GM10266 (cell line): ENCODE measurements at regions not wholly inside any gene's neighbourhood (a gene's known extent, or its start where the extent isn't known, plus 50 kb on each side); places are given as distances from the start of the nearest gene placed in this dataset.

Experiments used
- DNase-seq: peaks from one replicate; pipeline ENCODE4 v3.0.0; 2012; ENCODE audit errors: extremely low spot score
- CTCF ChIP-seq: IDR thresholded peaks from 2 replicates; pipeline ENCODE4 v1.5.1; 2012; ENCODE audit warnings: mild to moderate bottlenecking, low read depth; ENCODE audit not compliant: control insufficient read depth, insufficient read depth; ENCODE audit errors: missing control alignments

GRCh38 chr1:56167596-56167995 is 411.8 kb downstream of the PLPP3 start:
- TF ChIP-seq CTCF, result no peak
- no peak for DNase-seq

GRCh38 chr1:56160773-56161315 is 418.5 kb downstream of the PLPP3 start:
- no peak for TF ChIP-seq CTCF
- no peak for DNase-seq

- TF ChIP-seq CTCF, result no peak
- DNase-seq, result no peak
Measured at GRCh38 chr1:56156971-56157876, 422.1 kb downstream of the PLPP3 start.

- no peak for DNase-seq
- TF ChIP-seq CTCF, result no peak
Measured at GRCh38 chr1:56153276-56153675, 426.1 kb downstream of the PLPP3 start.

GRCh38 chr1:56152635-56153034 is 426.7 kb downstream of the PLPP3 start:
- no peak for DNase-seq
- no peak for TF ChIP-seq CTCF

GRCh38 chr1:56151402-56151801 is 428.0 kb downstream of the PLPP3 start:
- no peak for TF ChIP-seq CTCF
- DNase-seq, result no peak
